ENCODE measurements at regions not wholly inside any gene's neighbourhood (a gene's known extent, or its start where the extent isn't known, plus 50 kb on each side); places are given as distances from the start of the nearest gene placed in this dataset.
"Not testable (repeated sequence)": the region's sequence is repeated elsewhere in the genome, so short reads cannot be mapped to it uniquely, and the experiment has no call there.

DNA sequence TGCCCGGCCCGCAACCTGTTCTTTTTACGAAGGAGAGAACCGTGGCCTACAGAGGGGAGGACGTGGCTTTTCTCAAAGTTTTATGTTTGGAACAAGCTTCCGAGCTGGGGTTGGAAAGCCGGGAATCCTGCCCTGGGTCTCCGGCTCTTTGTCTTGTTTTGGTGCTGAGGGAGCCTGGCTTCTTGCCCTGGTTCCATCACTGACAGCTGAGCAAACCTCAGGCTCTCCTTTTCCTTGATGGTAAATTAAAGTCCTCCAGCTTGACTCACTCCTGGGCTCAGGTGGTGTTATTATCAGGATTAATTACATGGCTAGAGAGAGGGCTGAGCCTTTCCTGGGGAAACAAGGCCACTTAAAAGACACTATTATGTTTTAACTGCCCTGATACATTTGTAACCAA lies 289.5 kb upstream of the RGMA start:
- DNase-seq (ENCODE audit: low read depth in 2 of 3, low spot score in 2 of 3): no peak

DNA sequence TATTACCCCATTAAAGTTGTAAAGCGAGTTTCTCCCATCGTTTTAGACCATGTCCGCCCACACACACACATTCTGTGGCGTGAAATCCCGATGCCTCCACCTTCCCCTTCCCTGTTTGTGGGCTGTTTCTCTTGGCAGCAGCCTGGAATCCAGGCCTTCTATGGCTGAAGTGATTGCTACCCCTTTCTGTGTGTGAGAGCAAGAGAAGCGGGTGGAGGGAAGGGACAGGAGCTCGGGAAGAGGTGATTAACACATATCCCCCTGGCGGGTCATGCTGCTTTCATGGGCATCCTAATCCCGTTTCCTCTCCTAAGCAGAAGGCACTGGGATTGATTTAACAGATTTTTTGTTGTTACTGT lies 283.8 kb upstream of the RGMA start:
- no peak for DNase-seq (ENCODE audit: low read depth in 2 of 3, low spot score in 2 of 3)

DNA sequence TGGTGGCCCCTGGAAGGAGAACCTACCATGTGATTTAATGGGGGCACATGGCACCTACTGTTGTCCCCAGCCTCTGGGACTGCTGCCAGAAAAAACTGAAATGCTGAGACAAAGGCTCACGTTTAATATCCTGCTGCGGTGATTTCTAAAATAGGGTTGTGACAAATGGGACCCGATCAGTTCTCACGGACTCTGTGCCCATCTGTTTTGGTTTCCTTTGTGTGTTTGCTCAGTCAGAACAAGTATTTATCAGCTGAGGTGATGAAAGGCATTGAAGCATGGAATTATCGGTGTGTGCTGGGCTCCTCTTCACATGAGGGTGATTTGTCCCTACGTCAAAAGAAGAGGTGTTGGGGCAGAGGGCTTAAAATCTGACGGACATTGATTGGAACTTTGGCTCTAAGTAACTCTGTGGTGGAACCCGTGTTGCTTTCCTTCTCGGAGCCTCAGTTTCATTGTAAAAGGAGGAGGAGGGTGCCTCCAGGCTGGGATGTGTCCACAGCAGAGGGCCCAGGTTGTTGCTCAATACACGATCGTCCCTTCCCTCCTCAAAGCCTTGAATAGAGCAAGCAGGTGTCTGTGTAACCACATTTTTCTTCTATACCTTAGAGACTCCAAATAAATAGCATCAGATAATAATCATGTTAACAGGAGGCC lies 283.3 kb upstream of the RGMA start:
- no peak for DNase-seq (ENCODE audit: low read depth in 2 of 3, low spot score in 2 of 3)

DNA sequence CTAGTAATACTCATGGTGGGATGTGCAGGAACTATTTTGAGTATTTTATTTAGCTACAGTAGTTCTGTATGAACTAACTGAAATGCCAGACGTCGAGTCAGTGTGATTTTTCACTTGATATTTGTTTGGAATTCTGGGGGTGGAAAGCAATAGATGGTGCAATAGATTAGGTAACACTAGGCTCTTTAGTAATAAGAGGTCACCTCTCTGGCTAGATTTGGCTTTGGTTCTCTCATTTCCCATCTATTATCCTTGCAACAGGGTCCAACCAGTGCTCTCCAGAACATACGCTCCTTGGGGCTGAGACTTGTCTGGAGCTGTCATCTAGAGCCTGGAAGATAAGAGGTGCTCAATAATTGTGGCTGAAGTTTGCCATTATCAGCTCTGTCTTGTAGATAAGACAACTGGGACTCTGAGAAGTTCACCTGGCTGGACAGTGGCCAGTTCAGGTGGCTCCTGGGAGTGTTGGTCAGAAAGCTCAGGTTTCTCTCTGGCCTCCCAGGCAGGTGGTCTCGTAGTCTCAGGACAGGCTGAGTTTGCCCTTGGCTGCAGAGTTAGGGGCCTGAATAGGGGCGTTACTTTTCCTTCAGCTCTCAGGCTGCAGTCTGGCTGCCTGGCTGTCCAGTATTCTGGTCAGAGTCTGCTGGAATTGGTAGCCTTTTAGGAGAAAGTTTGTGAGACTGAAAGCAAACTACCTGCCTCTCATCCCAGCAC lies 277.5 kb upstream of the RGMA start:
- no peak for DNase-seq (ENCODE audit: low read depth in 2 of 3, low spot score in 2 of 3)

DNA sequence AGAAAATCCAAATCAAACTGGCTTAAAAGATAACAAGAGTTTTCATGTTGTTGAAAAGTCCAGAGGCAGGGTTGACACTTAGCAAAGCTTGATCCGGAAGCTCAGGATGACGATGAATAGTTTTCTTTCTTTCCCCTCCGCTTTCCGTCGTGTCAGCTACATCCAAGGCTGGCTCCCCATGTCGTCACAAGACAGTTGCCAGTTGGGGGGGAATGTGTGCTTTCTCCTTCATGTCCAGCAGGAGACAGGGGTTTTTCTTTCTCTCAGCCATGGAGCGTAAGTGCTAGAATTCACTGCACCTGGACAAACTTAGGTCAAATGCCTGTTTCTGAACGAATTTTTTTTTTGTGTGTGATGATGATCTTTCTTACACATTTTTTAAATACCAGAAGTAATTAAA lies 273.8 kb upstream of the RGMA start:
- DNase-seq (ENCODE audit: low read depth in 2 of 3, low spot score in 2 of 3): no peak

DNA sequence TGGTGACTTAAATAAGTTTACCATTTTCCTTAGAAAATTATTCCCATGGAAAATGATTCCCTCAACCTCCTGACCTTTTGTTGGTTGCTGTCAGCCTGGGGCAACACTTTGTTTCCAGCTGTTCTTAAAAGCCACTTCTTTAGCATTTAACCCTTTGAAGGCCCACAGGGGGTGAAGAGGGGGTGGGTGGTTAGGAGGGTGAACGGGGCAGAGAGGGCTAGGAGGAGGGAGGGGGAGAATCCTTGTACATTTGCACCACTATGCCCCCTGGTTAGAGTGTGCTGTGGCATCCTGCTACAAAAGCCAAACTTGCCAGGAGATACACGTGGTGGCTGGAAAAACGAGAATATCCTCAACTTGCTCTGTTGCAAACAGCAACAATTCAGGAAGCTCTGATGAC lies 273.2 kb upstream of the RGMA start:
- DNase-seq (ENCODE audit: low read depth in 2 of 3, low spot score in 2 of 3): no peak

DNA sequence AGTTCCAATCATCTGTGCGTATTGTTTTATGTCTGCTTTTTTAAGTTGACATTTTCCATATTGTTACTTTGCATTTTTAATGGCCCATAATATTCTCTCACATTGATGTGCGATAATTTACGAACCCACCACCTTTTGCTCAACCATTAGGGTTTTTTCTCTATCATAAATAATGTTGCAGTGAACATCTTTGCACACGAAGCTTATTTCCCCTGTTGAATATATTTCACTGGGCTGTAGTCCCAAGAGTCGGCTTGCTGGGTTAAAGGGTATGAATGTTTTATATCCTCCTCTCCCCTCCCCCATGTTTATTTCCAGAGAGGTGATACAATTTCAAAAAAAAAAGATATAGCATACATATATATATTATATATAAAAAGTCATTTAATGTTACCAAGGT lies 272.7 kb upstream of the RGMA start:
- DNase-seq (ENCODE audit: low read depth in 2 of 3, low spot score in 2 of 3): no peak

DNA sequence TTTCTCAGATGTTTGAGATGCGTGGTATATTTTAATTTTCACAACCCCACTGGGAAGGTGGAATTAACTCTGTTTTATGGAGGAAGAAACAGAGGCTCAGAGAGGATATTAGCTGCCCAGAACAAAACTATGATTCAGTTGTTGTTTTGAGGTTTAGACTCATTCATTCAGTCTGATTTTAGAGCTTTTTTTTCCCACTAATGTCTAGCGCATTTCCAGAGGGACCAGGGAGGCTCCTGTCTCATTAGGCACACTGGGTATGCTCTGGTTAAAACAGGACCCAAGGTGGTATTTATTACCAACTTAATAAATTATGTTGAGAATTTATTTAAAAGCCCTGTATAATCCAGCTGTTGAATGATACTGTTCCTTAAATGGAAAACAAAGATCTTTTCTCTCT lies 272.0 kb upstream of the RGMA start:
- DNase-seq (ENCODE audit: low read depth in 2 of 3, low spot score in 2 of 3): no peak

DNA sequence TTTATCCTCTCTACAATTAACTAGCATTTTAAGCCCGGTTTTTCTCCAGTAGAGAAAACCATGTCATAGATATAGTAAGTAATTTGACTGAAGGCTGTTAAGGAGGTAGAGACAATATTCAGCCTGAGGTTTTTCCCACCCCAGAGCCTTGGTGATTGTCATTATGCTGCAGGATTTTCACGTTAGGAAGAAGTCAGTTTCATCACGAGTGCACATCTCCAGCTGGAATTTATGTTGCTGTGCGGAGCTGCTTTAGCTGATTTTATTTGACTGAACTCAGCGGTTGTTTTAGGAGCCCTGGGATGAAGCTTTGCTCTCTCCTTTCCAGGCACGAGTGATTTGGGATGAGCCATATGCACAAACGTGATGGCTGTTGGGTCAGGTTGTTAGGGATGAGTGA lies 271.3 kb upstream of the RGMA start:
- DNase-seq (ENCODE audit: low read depth in 2 of 3, low spot score in 2 of 3): no peak

DNA sequence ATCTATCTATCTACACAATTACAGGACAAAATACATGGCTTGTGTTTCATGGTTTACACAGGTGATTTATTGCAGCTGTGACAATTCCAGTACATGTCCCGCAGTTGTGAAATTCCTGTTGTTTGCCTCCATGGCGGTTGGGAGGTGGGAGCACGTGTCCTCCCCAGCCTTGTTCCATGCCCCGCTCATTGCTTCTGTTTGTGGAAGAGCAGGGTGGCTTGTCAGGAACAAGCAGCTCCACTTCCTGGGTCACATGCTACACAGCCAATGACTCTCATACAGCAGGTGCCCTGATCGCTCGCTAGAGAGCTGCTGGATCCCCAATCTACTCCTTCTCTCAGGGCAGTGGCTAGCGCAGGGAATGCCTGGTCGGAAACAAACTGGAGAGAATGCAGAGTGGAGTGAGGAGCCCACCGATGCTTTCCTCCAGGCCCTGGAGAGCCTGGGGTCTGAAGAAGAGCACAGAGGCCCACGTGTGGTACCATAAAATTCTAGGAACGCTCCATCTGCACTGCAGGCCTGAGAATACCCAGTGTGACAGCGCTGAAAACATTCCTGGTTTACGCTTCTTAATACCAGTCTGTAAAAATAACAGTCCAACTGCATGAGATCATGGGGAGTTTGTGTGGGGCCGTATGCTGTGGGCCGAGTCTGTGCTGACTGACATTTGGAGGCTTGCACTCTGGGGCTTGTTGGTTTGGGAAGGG lies 270.6 kb upstream of the RGMA start:
- no peak for DNase-seq (ENCODE audit: low read depth in 2 of 3, low spot score in 2 of 3)

DNA sequence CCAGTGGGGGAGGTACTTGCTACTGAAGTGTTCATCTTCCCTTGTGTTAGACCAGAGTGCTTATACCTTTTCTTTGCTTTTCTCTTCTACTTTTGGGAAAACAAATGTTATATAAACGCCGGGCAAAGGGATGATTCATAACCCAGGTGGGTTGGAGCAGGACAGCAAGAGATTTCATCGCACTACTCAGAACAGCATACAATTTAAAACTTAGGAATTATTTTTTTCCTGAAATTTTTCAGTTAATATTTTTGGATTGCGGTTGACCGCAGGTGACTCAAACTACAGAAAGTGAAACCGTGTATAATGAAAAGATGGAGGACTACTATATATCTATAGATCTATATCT lies 270.0 kb upstream of the RGMA start:
- DNase-seq (ENCODE audit: low read depth in 2 of 3, low spot score in 2 of 3): no peak

DNA sequence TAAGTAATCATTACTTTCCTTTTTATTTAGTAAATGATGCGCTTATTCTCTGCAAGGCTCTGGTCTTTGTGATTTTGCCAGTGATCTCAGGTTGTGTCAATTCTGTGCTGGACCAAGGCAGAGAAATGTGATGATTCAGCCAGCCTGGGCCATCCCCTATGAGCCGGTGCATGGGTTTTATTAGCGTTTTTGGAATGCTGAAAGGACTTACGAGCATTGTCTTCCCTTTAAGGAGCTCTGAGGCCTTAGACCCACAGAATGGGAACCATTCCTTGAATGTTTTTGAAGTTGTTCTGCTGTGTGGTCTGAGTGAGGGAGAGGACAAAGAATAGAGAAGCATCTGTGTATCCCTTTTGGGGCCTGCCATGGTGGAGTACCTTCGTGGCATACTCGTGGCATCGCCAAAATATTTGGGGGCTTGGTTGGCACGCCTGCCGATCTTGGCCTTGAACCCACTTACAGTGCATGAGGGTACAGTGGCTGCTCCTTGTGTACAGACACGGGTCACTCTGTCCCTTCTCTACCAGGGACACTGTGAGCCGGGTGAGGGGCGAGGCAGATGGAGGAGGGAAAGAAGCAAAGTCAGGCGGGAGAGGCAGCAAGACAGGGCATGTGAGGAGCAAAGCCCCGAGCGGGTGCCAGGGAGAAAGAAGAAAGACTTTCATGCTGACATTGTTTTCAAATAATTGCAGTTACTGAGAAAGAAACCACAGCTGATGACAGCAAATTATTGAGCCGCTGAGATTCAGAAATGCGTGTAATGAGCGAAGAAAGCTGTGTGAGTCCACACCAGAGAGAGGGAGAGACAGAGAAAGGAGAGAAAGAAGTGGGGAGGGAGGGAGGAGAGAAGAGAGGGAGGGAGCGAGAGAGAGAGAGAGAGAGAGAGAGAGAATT lies 269.4 kb upstream of the RGMA start:
- DNase-seq (ENCODE audit: low read depth in 2 of 3, low spot score in 2 of 3): no peak

DNA sequence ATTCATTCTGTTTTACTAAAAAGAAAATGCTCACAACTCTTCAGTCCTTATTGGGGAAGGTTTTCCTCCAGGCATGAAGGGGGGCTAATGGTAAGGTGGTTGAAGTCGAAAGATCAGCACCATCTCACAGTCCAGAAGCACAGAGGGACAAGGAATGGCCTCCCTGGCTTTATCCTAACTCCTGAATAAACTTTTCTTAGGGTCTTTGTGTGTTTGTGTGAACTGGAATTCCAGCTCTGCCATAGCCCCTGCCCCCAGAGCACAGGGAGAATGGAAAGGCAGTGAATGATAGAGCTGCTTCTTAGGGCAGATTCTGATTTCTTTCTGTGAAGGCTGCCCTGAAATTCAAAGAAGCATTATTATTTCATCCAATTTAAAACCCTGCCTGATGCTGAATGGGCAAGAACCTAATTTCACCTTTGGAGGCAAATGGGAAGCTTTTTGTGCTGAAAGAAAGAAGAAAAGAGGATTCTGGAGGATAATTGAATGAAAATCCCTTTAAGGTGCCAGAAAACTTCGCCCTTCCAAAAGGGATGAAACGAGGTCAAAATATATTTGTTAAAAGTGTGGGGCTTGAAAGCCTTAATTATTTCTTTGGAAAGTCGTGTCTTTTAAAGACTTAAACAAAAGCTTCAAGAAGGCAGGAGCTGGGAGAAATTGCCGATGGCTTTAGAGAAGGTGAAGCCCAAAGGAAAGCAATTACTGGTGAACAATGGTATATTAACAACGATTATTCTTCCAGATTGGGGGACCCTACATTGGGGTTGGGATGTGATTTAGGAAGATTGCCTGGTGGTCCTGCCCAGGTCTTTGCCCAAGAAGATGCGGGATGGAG lies 259.9 kb upstream of the RGMA start:
- no peak for DNase-seq (ENCODE audit: low read depth in 2 of 3, low spot score in 2 of 3)

DNA sequence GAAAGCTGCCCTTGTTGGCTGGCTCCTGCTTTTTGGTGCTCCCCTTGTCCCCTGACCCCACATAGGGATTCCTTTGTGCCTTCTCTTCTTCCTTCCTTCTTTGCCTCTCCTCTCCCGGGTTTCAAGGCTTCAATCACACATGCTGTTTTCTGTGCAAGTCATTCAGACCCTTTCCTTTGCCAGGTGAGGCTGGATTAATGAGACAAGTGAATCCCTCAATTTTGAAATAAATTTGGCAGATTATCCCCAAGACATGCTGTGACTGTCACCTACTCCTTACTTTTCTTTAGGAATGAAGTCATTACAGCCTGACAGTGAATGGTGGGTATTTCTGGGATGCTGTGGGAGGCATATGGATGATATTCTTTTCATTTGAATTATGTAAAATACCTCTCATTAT lies 259.0 kb upstream of the RGMA start:
- no peak for DNase-seq (ENCODE audit: low read depth in 2 of 3, low spot score in 2 of 3)

DNA sequence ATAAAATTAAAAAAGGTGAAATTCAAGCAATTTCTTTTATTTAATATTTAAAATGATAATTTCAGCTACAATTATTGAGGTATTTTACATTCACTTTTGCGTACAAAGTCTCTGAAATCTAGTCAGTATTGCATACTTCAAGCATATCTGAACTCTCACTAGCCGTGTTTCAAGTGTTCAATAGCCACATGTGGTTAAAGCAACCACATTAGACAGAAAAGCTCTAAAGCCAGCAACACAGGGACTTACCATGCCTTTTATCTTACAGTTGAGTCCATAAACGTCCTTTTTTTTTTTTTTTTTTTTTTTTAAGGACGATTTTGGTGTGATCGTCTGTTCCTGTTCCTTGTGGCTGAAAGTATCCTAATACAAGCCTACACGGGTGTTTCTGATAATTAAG lies 257.0 kb upstream of the RGMA start:
- DNase-seq (ENCODE audit: low read depth in 2 of 3, low spot score in 2 of 3): no peak

DNA sequence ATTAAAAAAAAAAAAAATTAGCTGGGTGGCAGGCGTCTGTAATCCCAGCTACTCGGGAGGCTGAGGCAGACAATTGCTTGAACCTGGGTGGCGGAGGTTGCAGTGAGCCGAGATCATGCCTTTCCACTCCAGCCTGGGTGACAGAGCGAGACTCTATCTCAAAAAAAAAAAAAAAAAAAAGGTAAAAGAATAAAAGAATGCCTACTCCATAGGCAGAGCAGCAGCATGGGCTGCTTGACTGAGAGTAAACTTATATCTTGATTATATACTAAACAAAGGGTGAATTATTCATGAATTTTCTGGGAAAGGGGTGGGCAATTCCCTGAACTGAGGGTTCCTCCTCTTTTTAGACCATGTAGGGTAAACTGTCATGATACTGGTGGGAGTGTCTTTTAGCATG lies 254.4 kb upstream of the RGMA start:
- DNase-seq (ENCODE audit: low read depth in 2 of 3, low spot score in 2 of 3): not testable (repeated sequence)

DNA sequence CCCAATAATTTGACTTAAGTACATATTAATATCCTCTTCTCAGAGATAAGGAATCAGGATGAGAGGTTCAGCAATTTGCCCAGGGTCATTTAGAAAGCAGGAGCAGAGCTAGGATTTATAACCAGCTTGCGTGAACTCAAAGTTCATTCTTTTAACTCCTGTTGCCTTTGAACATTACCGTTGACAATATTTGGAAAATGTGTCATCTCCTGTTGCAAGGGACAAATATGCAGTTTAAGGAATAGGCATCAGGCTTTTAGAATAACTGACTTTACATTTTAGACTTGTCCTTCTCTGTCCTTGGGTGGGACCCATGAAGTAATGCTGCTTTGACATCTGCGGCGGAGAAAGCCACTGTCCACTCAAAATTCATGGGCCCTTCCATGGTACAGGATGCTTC lies 252.2 kb upstream of the RGMA start:
- no peak for DNase-seq (ENCODE audit: low read depth in 2 of 3, low spot score in 2 of 3)

DNA sequence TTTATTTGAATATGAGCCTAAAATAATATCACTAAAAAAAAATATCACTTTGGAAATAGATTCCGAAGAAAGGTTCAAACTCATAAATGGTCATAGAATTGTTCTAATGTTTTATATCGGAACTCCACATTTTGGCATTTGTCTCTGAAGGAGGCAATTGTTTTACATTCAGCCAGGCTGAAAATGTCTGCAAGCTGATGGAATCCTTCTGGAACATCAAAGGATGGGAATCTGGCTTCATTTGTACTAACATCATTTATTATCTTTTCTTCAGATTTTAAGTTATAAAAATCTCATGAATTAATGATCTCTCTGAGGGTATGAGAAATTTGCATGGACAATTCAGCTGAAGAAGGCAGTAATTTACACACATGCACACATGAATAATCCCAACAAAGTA lies 251.4 kb upstream of the RGMA start:
- DNase-seq (ENCODE audit: low read depth in 2 of 3, low spot score in 2 of 3): no peak

DNA sequence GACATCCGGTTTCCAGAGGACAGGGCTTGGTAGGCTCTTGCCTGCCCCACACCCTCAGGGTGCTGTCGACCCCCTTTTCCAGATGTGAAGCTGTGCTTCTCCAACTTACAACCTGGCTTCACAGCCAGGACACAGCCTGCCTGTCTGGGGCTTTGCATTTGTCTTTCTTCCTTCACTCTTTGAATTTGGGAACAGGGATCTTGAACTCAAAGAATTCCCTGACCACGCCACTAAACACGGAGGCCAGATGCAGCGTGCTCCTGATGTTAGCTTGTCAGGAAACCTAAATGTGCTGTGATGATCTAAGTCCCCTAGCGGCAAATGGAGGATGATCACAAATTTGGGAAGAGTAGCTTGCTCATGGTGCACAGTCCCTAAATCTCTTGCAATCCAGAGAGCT lies 244.8 kb upstream of the RGMA start:
- no peak for DNase-seq (ENCODE audit: low read depth in 2 of 3, low spot score in 2 of 3)

DNA sequence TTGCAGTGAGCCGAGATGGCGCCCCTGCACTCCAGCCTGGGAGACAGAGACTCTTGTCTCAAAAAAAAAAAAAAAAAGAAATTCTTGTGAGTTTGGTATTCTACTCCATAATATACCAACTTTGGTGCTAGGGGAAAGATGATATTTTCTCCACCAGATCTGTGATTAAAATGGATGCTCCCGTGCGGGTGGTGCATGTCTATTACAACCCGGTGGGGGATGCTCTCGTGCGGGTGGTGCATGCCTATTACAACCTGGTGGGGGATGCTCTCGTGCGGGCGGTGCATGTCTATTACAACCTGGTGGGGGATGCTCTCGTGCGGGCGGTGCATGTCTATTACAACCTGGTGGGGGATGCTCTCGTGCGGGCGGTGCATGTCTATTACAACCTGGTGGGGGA lies 244.1 kb upstream of the RGMA start:
- not testable (repeated sequence) for DNase-seq (ENCODE audit: low read depth in 2 of 3, low spot score in 2 of 3)

DNA sequence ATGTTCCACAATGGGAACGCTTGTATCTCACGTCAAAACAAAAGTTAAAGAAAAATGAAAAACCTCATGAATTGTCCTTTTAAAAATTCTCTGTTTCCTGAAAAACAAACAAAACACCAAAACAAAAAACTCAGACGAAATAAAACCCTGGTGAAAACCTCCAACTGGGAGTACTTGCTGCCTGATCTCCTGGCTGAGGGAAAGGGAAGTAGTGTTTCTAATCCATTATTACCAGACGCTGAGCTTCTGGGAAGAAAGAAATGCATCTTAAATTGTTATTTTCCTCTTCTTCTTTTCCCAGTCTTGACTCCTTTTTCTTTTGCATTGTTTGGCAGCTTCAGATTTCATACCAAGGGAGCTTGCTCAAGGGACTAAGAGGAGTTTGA lies 243.2 kb upstream of the RGMA start:
- no peak for DNase-seq (ENCODE audit: low read depth in 2 of 3, low spot score in 2 of 3)
